ENCODE measurements at regions not wholly inside any gene's neighbourhood (a gene's known extent, or its start where the extent isn't known, plus 50 kb on each side); places are given as distances from the start of the nearest gene placed in this dataset.

DNA sequence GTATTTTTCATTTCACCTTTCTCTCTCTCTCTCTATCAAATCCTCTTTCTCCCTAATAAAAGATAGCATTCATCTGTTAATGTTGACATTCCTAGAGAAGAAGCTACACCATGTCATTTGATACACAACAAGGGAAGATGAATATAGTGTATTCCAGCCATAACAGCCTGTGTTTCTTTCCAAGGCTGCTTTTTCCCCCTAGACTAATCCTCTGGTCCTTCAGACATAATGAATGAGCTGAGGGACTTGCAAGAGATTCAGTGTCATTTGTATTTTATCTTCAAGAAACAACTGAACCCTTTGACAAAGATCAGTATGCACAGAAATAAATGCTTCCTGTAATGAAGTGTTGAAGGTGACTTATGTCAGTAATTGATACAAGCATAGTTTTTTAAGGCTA is 284.0 kb upstream of the NXPH2 start:
- H3K9me1 ChIP-seq (ENCODE audit: control insufficient read depth, extremely low read depth, insufficient read depth, low read length): no peaks in the 10 kb centered on the region
- no peaks in the 10 kb centered on the region for H3K4me1 ChIP-seq (ENCODE audit: control insufficient read depth, extremely low read depth, insufficient read depth, low read length)
- no peaks in the 10 kb centered on the region for H3K36me3 ChIP-seq (ENCODE audit: control insufficient read depth in 2 of 2, extremely low read depth in 1 of 2, insufficient read depth in 2 of 2, low read length in 2 of 2)
- H2AFZ ChIP-seq (ENCODE audit: control insufficient read depth, low read length): no peak overlapping the region
- no peak overlapping the region for H3K4me2 ChIP-seq (ENCODE audit: control insufficient read depth, extremely low read depth, insufficient read depth, low read depth, low read length)
- DNase-seq (ENCODE audit: low read depth, low spot score) (no peak), FAIRE-seq (no peak)
- H4K20me1 ChIP-seq (ENCODE audit: control insufficient read depth, extremely low read depth, insufficient read depth, low read length): no peaks in the 10 kb centered on the region
- H3K27me3 ChIP-seq (ENCODE audit: control insufficient read depth, extremely low read depth, insufficient read depth, low read length): no peaks in the 10 kb centered on the region
- H3K79me2 ChIP-seq (ENCODE audit: control insufficient read depth, insufficient read depth, low read length): no peaks in the 10 kb centered on the region
- dilution Hi-C loops (cut with MboI; ENCODE audit: extremely low pct_ligation_motif_present, low sequenced_read_pairs): no loop called here
- TF ChIP-seq, protein P1, sequence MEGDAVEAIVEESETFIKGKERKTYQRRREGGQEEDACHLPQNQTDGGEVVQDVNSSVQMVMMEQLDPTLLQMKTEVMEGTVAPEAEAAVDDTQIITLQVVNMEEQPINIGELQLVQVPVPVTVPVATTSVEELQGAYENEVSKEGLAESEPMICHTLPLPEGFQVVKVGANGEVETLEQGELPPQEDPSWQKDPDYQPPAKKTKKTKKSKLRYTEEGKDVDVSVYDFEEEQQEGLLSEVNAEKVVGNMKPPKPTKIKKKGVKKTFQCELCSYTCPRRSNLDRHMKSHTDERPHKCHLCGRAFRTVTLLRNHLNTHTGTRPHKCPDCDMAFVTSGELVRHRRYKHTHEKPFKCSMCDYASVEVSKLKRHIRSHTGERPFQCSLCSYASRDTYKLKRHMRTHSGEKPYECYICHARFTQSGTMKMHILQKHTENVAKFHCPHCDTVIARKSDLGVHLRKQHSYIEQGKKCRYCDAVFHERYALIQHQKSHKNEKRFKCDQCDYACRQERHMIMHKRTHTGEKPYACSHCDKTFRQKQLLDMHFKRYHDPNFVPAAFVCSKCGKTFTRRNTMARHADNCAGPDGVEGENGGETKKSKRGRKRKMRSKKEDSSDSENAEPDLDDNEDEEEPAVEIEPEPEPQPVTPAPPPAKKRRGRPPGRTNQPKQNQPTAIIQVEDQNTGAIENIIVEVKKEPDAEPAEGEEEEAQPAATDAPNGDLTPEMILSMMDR (optimal IDR thresholded peaks at IDR 0.05 in 1 of 3, IDR thresholded peaks at IDR 0.05 in 1 of 3, conservative IDR thresholded peaks at IDR 0.05 in 1 of 3; ENCODE audit: extremely low read depth in 1 of 3, insufficient read depth in 2 of 3, low read length in 3 of 3): no peak
- no peak overlapping the region for H3K4me3 ChIP-seq (ENCODE audit: control insufficient read depth in 2 of 3, extremely low read depth in 1 of 3, insufficient read depth in 2 of 3, low read depth in 1 of 3, low read length in 3 of 3)
- no peak overlapping the region for H3K27ac ChIP-seq (ENCODE audit: control insufficient read depth, insufficient read depth, low read length)
- no peaks in the 10 kb centered on the region for H3K9me3 ChIP-seq (ENCODE audit: control insufficient read depth, low read depth, low read length)
- H3K9ac ChIP-seq (ENCODE audit: control insufficient read depth, extremely low read depth, insufficient read depth, low read length): no peak overlapping the region

DNA sequence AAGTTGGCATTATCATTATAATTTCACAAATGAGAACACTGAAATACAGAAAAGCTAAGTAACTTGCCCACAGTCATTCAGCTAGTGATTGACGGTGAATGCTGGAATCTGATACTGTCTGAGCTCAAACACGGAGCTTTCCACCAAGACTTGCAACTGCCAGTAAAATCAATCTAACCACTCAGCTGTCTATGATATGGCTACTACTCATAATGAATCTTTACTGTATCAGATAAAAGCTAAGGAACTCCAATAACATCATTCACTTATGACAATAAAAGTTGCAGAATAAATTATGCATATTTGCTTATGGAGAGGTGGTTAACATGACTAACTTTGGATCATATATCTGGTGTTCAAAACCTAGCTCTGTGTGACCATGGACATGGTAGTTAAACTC is 279.4 kb upstream of the NXPH2 start:
- H3K36me3 ChIP-seq (ENCODE audit: control insufficient read depth in 2 of 2, extremely low read depth in 1 of 2, insufficient read depth in 2 of 2, low read length in 2 of 2): no peaks in the 10 kb centered on the region
- H3K9ac ChIP-seq (ENCODE audit: control insufficient read depth, extremely low read depth, insufficient read depth, low read length): no peak overlapping the region
- no peak overlapping the region for H3K27ac ChIP-seq (ENCODE audit: control insufficient read depth, insufficient read depth, low read length)
- H3K79me2 ChIP-seq (ENCODE audit: control insufficient read depth, insufficient read depth, low read length): no peaks in the 10 kb centered on the region
- H2AFZ ChIP-seq (ENCODE audit: control insufficient read depth, low read length): no peak overlapping the region
- dilution Hi-C loops (cut with MboI; ENCODE audit: extremely low pct_ligation_motif_present, low sequenced_read_pairs): no loop called here
- H3K4me1 ChIP-seq (ENCODE audit: control insufficient read depth, extremely low read depth, insufficient read depth, low read length): no peaks in the 10 kb centered on the region
- no peaks in the 10 kb centered on the region for H4K20me1 ChIP-seq (ENCODE audit: control insufficient read depth, extremely low read depth, insufficient read depth, low read length)
- FAIRE-seq: no peak
- no peaks in the 10 kb centered on the region for H3K9me1 ChIP-seq (ENCODE audit: control insufficient read depth, extremely low read depth, insufficient read depth, low read length)
- DNase-seq (ENCODE audit: low read depth, low spot score): no peak
- no peak overlapping the region for H3K4me2 ChIP-seq (ENCODE audit: control insufficient read depth, extremely low read depth, insufficient read depth, low read depth, low read length)
- no peak for TF ChIP-seq EZH2 (IDR thresholded peaks at IDR 0.05; ENCODE audit: low read length)
- TF ChIP-seq, protein P1 (optimal IDR thresholded peaks at IDR 0.05 in 1 of 3, IDR thresholded peaks at IDR 0.05 in 1 of 3, conservative IDR thresholded peaks at IDR 0.05 in 1 of 3; ENCODE audit: extremely low read depth in 1 of 3, insufficient read depth in 2 of 3, low read length in 3 of 3): no peak
- H3K4me3 ChIP-seq (ENCODE audit: control insufficient read depth in 2 of 3, extremely low read depth in 1 of 3, insufficient read depth in 2 of 3, low read depth in 1 of 3, low read length in 3 of 3): no peak overlapping the region
- H3K27me3 ChIP-seq (ENCODE audit: control insufficient read depth, extremely low read depth, insufficient read depth, low read length): no peaks in the 10 kb centered on the region
- H3K9me3 ChIP-seq (ENCODE audit: control insufficient read depth, low read depth, low read length): no peaks in the 10 kb centered on the region
